ENCODE measurements at regions not wholly inside any gene's neighbourhood (a gene's known extent, or its start where the extent isn't known, plus 50 kb on each side); places are given as distances from the start of the nearest gene placed in this dataset.

DNA sequence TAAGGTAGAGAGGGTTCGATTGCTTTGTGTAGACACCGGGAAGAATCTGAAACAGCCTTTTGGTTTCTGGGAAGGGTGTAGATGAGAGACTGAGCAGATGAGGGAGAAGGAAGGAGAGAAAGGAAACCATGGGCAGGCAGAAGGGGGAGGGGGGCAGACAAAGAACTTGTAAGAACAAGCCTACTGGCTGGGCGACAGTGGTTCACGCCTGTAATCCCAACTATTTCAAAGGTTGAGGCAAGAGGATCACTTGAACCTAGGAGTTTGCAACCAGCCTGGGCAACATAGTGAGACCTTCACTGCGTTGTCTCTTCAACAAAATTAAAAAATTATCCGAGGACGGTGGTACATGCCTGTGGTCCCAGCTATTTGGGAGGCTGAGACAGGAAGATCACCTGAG, 106.2 kb downstream of the TM2D1 start:
- Histone ChIP-seq H3K27ac (ENCODE audit: low read length) (no peak overlapping the region), H3K9ac (ENCODE audit: low read depth, low read length) (no peak overlapping the region), H4K20me1 (ENCODE audit: insufficient read depth, low read length) (no peaks in the 10 kb centered on the region), H2AFZ (ENCODE audit: low read depth, low read length) (no peak overlapping the region), H3K27me3 (ENCODE audit: insufficient read depth, low read length, poor library complexity) (no peaks in the 10 kb centered on the region), H3K36me3 (ENCODE audit: insufficient read depth, low read length) (no peaks in the 10 kb centered on the region), H3K4me3 (ENCODE audit: low read depth in 1 of 2, low read length in 2 of 2) (no peak overlapping the region), H3K4me1 (ENCODE audit: insufficient read depth, low read length) (no peaks in the 10 kb centered on the region), H3K4me2 (ENCODE audit: insufficient read depth, low read length) (no peak overlapping the region), H3K79me2 (ENCODE audit: insufficient read depth, low read length) (no peaks in the 10 kb centered on the region), H3K9me3 (ENCODE audit: insufficient read depth, low read length, severe bottlenecking) (no peaks in the 10 kb centered on the region)
- ATAC-seq (ENCODE audit: insufficient read depth, low read depth) (no peak), DNase-seq (no peak)
- no peak for TF ChIP-seq EZH2 (IDR thresholded peaks at IDR 0.05; ENCODE audit: borderline replicate concordance, low read depth, low read length, severe bottlenecking)
- TF ChIP-seq, protein P1, sequence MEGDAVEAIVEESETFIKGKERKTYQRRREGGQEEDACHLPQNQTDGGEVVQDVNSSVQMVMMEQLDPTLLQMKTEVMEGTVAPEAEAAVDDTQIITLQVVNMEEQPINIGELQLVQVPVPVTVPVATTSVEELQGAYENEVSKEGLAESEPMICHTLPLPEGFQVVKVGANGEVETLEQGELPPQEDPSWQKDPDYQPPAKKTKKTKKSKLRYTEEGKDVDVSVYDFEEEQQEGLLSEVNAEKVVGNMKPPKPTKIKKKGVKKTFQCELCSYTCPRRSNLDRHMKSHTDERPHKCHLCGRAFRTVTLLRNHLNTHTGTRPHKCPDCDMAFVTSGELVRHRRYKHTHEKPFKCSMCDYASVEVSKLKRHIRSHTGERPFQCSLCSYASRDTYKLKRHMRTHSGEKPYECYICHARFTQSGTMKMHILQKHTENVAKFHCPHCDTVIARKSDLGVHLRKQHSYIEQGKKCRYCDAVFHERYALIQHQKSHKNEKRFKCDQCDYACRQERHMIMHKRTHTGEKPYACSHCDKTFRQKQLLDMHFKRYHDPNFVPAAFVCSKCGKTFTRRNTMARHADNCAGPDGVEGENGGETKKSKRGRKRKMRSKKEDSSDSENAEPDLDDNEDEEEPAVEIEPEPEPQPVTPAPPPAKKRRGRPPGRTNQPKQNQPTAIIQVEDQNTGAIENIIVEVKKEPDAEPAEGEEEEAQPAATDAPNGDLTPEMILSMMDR (IDR thresholded peaks at IDR 0.05; ENCODE audit: borderline replicate concordance, extremely low read depth, low read length, poor library complexity, severe bottlenecking): no peak

DNA sequence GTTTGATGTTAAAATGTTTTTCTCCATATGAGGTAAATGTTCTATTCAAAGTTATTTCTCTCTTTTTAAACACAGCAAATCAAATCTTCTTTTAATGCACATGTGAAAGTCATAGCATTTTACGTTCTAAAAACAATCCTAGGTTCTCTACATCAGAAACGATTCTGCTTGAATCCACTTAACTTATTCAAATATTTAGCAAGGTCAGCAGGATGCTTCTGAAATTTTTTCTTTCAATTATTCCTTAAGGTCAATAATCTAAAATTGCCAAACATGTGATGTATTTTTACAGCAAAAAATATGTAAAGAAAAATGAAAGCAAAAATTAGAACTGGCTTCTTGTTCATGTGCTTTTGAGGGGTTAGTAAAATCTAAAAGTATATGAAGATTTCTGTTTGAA, 106.7 kb downstream of the TM2D1 start:
- ATAC-seq (ENCODE audit: insufficient read depth, low read depth) (no peak), DNase-seq (no peak)
- Histone ChIP-seq H3K4me3 (ENCODE audit: low read depth in 1 of 2, low read length in 2 of 2) (no peak overlapping the region), H3K79me2 (ENCODE audit: insufficient read depth, low read length) (no peaks in the 10 kb centered on the region), H3K36me3 (ENCODE audit: insufficient read depth, low read length) (no peaks in the 10 kb centered on the region), H3K4me1 (ENCODE audit: insufficient read depth, low read length) (no peaks in the 10 kb centered on the region), H3K27ac (ENCODE audit: low read length) (no peak overlapping the region), H4K20me1 (ENCODE audit: insufficient read depth, low read length) (no peaks in the 10 kb centered on the region), H3K4me2 (ENCODE audit: insufficient read depth, low read length) (no peak overlapping the region), H2AFZ (ENCODE audit: low read depth, low read length) (no peak overlapping the region), H3K9me3 (ENCODE audit: insufficient read depth, low read length, severe bottlenecking) (no peaks in the 10 kb centered on the region), H3K27me3 (ENCODE audit: insufficient read depth, low read length, poor library complexity) (no peaks in the 10 kb centered on the region), H3K9ac (ENCODE audit: low read depth, low read length) (no peak overlapping the region)
- TF ChIP-seq, protein P1 (IDR thresholded peaks at IDR 0.05; ENCODE audit: borderline replicate concordance, extremely low read depth, low read length, poor library complexity, severe bottlenecking): no peak
- no peak for TF ChIP-seq EZH2 (IDR thresholded peaks at IDR 0.05; ENCODE audit: borderline replicate concordance, low read depth, low read length, severe bottlenecking)

DNA sequence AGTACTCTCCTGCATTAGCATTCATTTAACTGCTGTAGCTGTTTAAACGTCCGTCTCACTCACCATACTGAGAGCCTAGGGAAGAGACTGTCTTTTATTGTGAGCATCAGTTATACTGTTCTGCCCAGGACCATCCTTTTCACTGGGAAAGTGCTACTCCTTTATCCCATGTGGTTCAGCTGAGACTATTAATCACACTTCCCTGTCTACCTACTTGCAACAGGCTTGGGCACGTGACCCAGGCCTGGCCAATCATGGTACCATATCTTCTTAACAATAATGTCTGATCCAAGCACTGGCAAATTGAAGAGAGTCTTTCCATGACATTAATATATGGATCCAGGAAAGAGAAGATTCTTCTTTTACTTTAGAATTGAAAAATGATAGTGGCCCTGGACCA, 108.1 kb downstream of the TM2D1 start:
- Histone ChIP-seq H3K79me2 (ENCODE audit: insufficient read depth, low read length) (no peaks in the 10 kb centered on the region), H3K4me1 (ENCODE audit: insufficient read depth, low read length) (no peaks in the 10 kb centered on the region), H3K27me3 (ENCODE audit: insufficient read depth, low read length, poor library complexity) (peaks cover 4% of the 10 kb centered on the region), H3K36me3 (ENCODE audit: insufficient read depth, low read length) (no peaks in the 10 kb centered on the region), H2AFZ (ENCODE audit: low read depth, low read length) (no peak overlapping the region), H3K27ac (ENCODE audit: low read length) (no peak overlapping the region), H3K4me2 (ENCODE audit: insufficient read depth, low read length) (no peak overlapping the region), H3K4me3 (ENCODE audit: low read depth in 1 of 2, low read length in 2 of 2) (no peak overlapping the region), H3K9me3 (ENCODE audit: insufficient read depth, low read length, severe bottlenecking) (no peaks in the 10 kb centered on the region), H4K20me1 (ENCODE audit: insufficient read depth, low read length) (no peaks in the 10 kb centered on the region), H3K9ac (ENCODE audit: low read depth, low read length) (no peak overlapping the region)
- TF ChIP-seq, protein P1 (IDR thresholded peaks at IDR 0.05; ENCODE audit: borderline replicate concordance, extremely low read depth, low read length, poor library complexity, severe bottlenecking): no peak
- TF ChIP-seq EZH2 (IDR thresholded peaks at IDR 0.05; ENCODE audit: borderline replicate concordance, low read depth, low read length, severe bottlenecking): no peak
- ATAC-seq (ENCODE audit: insufficient read depth, low read depth): no peak
- DNase-seq: no peak

DNA sequence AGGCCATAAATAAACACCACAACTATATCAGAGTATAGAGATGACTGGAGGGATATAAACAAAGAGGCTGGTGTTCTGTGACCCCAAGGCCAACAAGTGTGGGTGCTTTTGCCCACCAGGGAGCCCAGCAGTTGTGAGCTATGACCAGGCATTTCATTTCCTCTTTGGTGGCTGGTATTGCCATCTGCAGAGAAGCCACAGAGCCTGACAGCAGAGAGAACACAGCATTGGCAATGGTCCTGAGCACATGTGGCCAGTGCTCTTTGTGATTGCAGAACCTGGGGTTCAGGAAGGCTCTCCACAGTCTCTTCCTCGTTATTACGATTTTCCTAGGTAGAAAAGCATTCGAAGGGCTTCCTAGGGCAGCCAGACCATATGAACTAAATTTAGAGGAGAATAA, 112.3 kb downstream of the TM2D1 start:
- Histone ChIP-seq H3K36me3 (ENCODE audit: insufficient read depth, low read length) (no peaks in the 10 kb centered on the region), H3K79me2 (ENCODE audit: insufficient read depth, low read length) (no peaks in the 10 kb centered on the region), H3K9me3 (ENCODE audit: insufficient read depth, low read length, severe bottlenecking) (no peaks in the 10 kb centered on the region), H2AFZ (ENCODE audit: low read depth, low read length) (no peak overlapping the region), H3K27ac (ENCODE audit: low read length) (no peak overlapping the region), H4K20me1 (ENCODE audit: insufficient read depth, low read length) (no peaks in the 10 kb centered on the region), H3K4me2 (ENCODE audit: insufficient read depth, low read length) (no peak overlapping the region), H3K4me1 (ENCODE audit: insufficient read depth, low read length) (no peaks in the 10 kb centered on the region), H3K9ac (ENCODE audit: low read depth, low read length) (no peak overlapping the region), H3K27me3 (ENCODE audit: insufficient read depth, low read length, poor library complexity) (peaks cover 4% of the 10 kb centered on the region), H3K4me3 (ENCODE audit: low read depth in 1 of 2, low read length in 2 of 2) (no peak overlapping the region)
- no peak for DNase-seq
- TF ChIP-seq, protein P1 (IDR thresholded peaks at IDR 0.05; ENCODE audit: borderline replicate concordance, extremely low read depth, low read length, poor library complexity, severe bottlenecking): no peak
- no peak for TF ChIP-seq EZH2 (IDR thresholded peaks at IDR 0.05; ENCODE audit: borderline replicate concordance, low read depth, low read length, severe bottlenecking)
- ATAC-seq (ENCODE audit: insufficient read depth, low read depth): no peak

Data from DND-41 (cell line).